Fibroblast of pulmonary artery (primary cell): ENCODE measurements at regions not wholly inside any gene's neighbourhood (a gene's known extent, or its start where the extent isn't known, plus 50 kb on each side); places are given as distances from the start of the nearest gene placed in this dataset.
"Not testable (repeated sequence)": the region's sequence is repeated elsewhere in the genome, so short reads cannot be mapped to it uniquely, and the experiment has no call there.

Experiments
- DNase-seq: peaks from one replicate; pipeline ENCODE4 v3.0.0-alpha.2; 2010; ENCODE audit warnings: low read depth
- H3K4me3 ChIP-seq: replicated peaks from 2 replicates; pipeline ENCODE4 v1.5.1; 2011; ENCODE audit warnings: low read depth, mild to moderate bottlenecking, control low read depth, low read length, moderate library complexity
- TF ChIP-seq, protein P1 (sequence below): IDR thresholded peaks from 2 replicates; pipeline ENCODE4 v1.5.1; 2011; ENCODE audit warnings: mild to moderate bottlenecking, control low read depth, low read length, inconsistent platforms; ENCODE audit errors: missing control alignments

DNA sequence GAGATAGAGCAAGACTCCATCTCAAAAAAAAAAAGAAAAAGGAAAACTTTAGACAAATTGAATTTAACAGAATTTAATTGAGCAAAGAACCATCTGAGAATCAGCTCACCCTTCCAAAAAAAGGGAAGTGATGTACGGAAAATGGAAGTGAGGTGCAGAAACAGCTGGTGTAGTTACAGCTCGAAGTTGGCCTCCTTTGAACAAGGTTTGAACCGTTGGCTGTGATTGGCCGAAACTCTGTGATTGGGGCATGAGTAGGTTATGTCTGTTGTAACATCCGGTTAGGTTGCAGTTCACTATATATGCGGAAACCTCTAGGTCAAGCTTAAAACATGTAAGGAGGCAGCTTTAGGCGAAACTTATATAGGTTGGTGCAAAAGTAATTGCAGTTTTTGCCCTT, 97.9 kb upstream of the KIF26B start:
- TF ChIP-seq, protein P1, sequence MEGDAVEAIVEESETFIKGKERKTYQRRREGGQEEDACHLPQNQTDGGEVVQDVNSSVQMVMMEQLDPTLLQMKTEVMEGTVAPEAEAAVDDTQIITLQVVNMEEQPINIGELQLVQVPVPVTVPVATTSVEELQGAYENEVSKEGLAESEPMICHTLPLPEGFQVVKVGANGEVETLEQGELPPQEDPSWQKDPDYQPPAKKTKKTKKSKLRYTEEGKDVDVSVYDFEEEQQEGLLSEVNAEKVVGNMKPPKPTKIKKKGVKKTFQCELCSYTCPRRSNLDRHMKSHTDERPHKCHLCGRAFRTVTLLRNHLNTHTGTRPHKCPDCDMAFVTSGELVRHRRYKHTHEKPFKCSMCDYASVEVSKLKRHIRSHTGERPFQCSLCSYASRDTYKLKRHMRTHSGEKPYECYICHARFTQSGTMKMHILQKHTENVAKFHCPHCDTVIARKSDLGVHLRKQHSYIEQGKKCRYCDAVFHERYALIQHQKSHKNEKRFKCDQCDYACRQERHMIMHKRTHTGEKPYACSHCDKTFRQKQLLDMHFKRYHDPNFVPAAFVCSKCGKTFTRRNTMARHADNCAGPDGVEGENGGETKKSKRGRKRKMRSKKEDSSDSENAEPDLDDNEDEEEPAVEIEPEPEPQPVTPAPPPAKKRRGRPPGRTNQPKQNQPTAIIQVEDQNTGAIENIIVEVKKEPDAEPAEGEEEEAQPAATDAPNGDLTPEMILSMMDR: no peak
- no peak for DNase-seq
- no peak overlapping the region for H3K4me3 ChIP-seq

DNA sequence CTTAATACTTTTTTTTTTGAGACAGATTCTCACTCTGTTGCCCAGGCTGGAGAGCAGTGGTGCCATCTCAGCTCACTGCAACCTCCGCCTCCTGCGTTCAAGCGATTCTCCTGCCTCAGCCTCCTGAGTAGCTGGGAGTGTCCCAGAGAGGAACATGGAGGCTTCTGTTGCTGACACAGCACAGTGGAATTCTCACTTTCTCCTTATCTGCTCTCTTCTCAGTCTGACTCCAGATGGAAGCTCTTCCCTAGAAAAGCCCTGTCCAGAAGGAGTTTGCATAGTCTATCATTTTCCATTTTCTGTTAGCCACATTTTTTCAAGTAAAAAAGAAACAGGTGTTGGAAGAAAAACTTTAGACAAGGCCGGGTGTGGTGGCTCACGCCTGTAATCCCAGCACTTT, 98.5 kb upstream of the KIF26B start:
- not testable (repeated sequence) for DNase-seq

DNA sequence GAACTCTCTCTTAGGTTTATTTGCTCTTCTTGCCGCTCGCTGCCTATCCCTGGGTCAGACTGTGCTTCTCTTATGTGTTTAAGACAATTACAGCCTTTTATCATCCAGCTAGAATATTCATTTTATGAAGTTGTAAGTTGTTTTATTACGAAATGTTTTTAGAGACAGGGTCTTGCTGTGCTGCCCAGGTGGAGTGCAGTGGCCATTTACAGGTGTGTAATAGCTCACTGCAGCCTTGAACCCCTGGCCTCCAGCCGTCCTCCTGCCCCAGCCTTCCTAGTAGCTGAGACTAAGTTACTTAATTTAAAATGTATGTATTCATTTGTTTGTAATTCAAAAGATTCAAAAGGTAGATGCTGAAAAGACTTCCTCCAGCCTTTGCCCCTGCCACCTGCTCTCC, 99.0 kb upstream of the KIF26B start:
- no peak for DNase-seq
- TF ChIP-seq, protein P1: no peak
- H3K4me3 ChIP-seq: no peak overlapping the region

More for the DNA sequence above, 98.5 kb upstream of the KIF26B start:
- not testable (repeated sequence) for H3K4me3 ChIP-seq

- H3K4me3 ChIP-seq: no peak overlapping the region
- TF ChIP-seq, protein P1: no peak
- no peak for DNase-seq
These were observed 100.1 kb upstream of the KIF26B start for GRCh38 chr1:245054507-245055270.

DNA sequence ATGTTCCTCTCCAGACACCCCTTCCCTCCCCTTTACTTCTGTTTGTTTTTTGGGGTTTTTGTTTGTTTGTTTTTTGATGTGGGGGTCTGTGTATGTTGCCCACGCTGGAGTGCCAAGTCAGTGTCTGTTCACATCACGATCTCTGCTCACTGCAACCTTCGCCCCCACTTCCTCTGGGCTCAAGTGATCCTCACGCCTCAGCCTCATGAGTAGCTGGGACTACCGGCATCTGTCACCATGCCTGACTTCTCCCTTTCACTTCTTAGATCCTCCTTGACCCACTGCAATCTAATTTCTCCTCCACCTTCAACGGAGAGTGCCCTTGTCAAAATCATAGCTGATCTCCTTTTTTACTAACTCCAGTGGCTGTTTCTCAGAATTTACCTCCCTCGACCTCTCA, 100.7 kb upstream of the KIF26B start:
- TF ChIP-seq, protein P1: no peak
- no peak for DNase-seq
- H3K4me3 ChIP-seq: no peak overlapping the region

DNA sequence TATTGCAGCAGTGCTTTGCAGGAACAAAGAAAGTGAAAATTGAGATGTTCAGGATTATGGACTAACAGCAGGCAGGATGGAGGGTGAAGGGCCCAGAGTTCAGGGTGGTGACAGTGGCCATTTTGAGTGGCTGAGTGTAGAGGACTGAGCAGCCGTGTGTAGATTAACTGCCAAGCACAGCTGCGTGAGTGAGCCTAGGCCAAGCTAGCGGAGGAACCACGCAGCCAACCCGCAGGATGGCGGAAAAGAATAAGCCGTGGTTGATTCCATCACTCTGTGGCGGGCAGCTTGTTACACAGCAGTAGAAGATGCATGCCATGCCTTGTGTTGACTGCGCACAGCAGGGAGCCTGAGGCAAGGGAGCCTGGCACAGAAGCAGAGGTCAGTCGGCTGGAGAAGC, 102.5 kb upstream of the KIF26B start:
- TF ChIP-seq, protein P1: no peak
- DNase-seq: no peak
- H3K4me3 ChIP-seq: peak overlapping the region; percentile 25

GRCh38 chr1:245051349-245052221, 103.2 kb upstream of the KIF26B start:
- TF ChIP-seq, protein P1: no peak
- peak overlapping the region; percentile 25 for H3K4me3 ChIP-seq
- DNase-seq: peak; percentile 78
